ENCODE measurements at regions not wholly inside any gene's neighbourhood (a gene's known extent, or its start where the extent isn't known, plus 50 kb on each side); places are given as distances from the start of the nearest gene placed in this dataset.

DNA sequence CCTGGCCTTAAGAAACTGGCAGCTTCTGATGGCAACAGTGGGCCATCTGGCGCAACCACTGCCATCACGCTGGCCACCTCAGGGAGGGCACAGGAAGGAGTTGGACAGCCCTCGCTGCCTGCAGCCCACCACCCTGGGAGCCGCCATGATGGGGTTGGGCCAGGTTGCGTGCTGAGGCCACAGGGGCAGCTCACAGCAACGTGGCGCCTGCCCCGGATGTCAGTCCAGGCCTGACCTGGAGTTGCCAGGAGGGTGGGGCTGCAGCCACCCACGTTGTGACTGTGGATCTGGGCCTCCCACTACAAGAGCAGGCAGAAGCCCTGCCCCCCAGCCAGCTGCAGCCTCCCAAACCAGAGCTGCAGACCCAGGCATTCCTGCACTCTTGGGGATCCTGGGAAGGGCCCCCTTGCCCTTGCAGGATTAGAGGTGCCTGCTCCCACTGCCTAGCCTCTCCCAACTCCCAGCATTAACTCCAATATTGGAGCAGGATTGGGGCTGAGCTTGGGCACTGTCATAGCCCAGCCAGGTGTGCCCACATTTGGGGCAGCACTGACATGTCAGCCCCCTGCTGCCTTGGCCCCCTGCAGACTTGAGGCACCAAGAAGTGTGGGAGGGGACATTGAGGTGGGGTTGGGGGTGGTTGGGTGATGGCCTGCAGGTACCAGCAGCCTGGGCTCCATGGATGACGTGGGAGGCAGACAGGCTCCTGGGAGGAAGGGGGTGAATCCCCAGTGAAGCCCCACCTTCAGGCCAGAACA, 468.9 kb upstream of the CCDC54 start:
- no peaks in the 10 kb centered on the region for H3K4me1 ChIP-seq (ENCODE audit: control insufficient read depth in 1 of 2, insufficient read depth in 1 of 2, low read depth in 1 of 2, low read length in 1 of 2)
- H3K36me3 ChIP-seq: no peaks in the 10 kb centered on the region
- H3K4me3 ChIP-seq (ENCODE audit: low read depth in 1 of 2, low read length in 1 of 2): no peak overlapping the region
- no peaks in the 10 kb centered on the region for H3K27me3 ChIP-seq
- no peaks in the 10 kb centered on the region for H3K9me3 ChIP-seq
- TF ChIP-seq CTCF (IDR thresholded peaks at IDR 0.05): no peak
- no peak overlapping the region for H3K27ac ChIP-seq

GRCh38 chr3:106913111-106913698, 464.0 kb upstream of the CCDC54 start:
- Histone ChIP-seq H3K36me3 (no peaks in the 10 kb centered on the region), H3K4me1 (ENCODE audit: control insufficient read depth in 1 of 2, insufficient read depth in 1 of 2, low read depth in 1 of 2, low read length in 1 of 2) (no peaks in the 10 kb centered on the region), H3K27me3 (no peaks in the 10 kb centered on the region), H3K4me3 (ENCODE audit: low read depth in 1 of 2, low read length in 1 of 2) (no peak overlapping the region), H3K9me3 (no peaks in the 10 kb centered on the region), H3K27ac (no peak overlapping the region)
- TF ChIP-seq CTCF (IDR thresholded peaks at IDR 0.05): no peak

GRCh38 chr3:106913966-106914365, 463.3 kb upstream of the CCDC54 start:
- H3K36me3 ChIP-seq: no peaks in the 10 kb centered on the region
- no peaks in the 10 kb centered on the region for H3K4me1 ChIP-seq (ENCODE audit: control insufficient read depth in 1 of 2, insufficient read depth in 1 of 2, low read depth in 1 of 2, low read length in 1 of 2)
- H3K9me3 ChIP-seq: no peaks in the 10 kb centered on the region
- H3K27me3 ChIP-seq: no peaks in the 10 kb centered on the region
- TF ChIP-seq CTCF (IDR thresholded peaks at IDR 0.05): no peak
- H3K4me3 ChIP-seq (ENCODE audit: low read depth in 1 of 2, low read length in 1 of 2): no peak overlapping the region
- H3K27ac ChIP-seq: no peak overlapping the region

DNA sequence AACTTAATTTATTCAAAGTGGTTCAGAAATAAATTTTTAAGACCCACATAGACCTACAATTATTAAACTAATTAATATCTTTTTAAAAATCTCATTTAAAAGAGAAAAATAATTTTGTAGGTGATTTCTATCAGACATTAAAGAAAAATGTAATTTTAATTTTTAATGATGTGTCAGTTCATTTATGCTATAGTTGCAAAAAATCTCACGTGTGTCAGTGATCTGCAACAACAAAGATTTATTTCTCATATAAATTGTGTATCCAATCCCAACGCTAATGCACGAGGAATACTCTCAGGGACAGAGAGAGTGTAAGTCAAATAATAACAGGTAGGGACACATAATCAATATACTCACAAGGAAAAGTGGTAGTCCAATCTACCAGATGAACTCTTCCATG, 456.6 kb upstream of the CCDC54 start:
- no peak for TF ChIP-seq CTCF (IDR thresholded peaks at IDR 0.05)
- Histone ChIP-seq H3K36me3 (no peaks in the 10 kb centered on the region), H3K4me3 (ENCODE audit: low read depth in 1 of 2, low read length in 1 of 2) (no peak overlapping the region), H3K9me3 (no peaks in the 10 kb centered on the region), H3K27me3 (no peaks in the 10 kb centered on the region), H3K27ac (no peak overlapping the region), H3K4me1 (ENCODE audit: control insufficient read depth in 1 of 2, insufficient read depth in 1 of 2, low read depth in 1 of 2, low read length in 1 of 2) (no peaks in the 10 kb centered on the region)

DNA sequence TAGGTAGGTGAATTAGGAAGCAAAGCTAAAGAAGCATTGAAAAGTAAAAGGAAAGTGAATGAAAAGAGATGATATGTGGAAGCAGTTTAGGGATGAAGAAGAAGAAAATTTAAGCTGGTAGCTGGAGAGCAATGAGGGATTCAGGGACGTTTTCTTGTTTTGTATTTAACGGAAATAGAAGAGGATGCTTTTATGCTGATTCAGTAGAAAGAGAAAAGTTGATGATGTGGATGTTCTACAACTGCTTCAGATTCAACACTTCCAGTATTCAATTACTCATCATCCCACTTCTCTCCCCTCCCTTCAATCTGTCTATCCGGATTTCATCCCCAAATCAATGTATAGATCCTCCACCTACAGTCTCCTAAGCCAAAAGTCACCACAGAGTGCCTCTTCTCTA, 448.2 kb upstream of the CCDC54 start:
- no peaks in the 10 kb centered on the region for H3K27me3 ChIP-seq

More for the DNA sequence above, 448.2 kb upstream of the CCDC54 start:
- Histone ChIP-seq H3K4me1 (ENCODE audit: control insufficient read depth in 1 of 2, insufficient read depth in 1 of 2, low read depth in 1 of 2, low read length in 1 of 2) (no peaks in the 10 kb centered on the region), H3K4me3 (ENCODE audit: low read depth in 1 of 2, low read length in 1 of 2) (no peak overlapping the region), H3K9me3 (no peaks in the 10 kb centered on the region), H3K36me3 (no peaks in the 10 kb centered on the region), H3K27ac (no peak overlapping the region)
- TF ChIP-seq CTCF (IDR thresholded peaks at IDR 0.05): no peak

All from neutrophil (primary cell).